ENCODE measurements at regions not wholly inside any gene's neighbourhood (a gene's known extent, or its start where the extent isn't known, plus 50 kb on each side); places are given as distances from the start of the nearest gene placed in this dataset.

DNA sequence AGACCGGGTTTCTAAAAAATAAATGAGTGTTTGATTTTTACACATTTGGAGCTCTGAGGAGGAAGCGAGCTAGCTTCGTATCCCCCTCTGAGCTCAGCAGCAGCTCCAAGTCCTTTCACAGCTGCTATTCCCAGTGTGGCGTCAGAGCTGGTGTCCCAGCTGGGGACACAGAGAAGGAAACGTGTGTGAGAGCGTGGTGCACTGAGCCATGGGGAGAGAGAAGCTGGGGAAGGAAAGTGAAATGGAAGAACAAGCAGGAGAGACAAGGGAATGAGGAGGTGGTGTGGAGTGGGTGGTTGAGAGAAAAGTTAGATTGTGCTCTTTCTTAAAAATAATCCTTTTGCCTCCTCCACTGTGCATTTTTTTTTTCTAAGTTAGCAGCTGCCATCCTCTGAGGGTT, 79.5 kb upstream of the SLC4A4 start:
- Histone ChIP-seq H3K4me3 (replicated peaks in 1 of 3; ENCODE audit: insufficient read depth in 1 of 3, low read depth in 1 of 3, low read length in 3 of 3) (no peak overlapping the region), H3K9me1 (replicated peaks; ENCODE audit: control insufficient read depth, extremely low read depth, insufficient read depth, low read length) (no peaks in the 10 kb centered on the region), H3K9ac (replicated peaks; ENCODE audit: extremely low read depth, insufficient read depth, low read length) (no peak overlapping the region), H3K36me3 (ENCODE audit: control insufficient read depth in 2 of 2, extremely low read depth in 1 of 2, insufficient read depth in 2 of 2, low read length in 2 of 2) (no peaks in the 10 kb centered on the region), H2AFZ (ENCODE audit: low read depth, low read length) (no peak overlapping the region), H3K27ac (ENCODE audit: insufficient read depth, low read depth, low read length) (no peak overlapping the region), H3K27me3 (ENCODE audit: control insufficient read depth in 2 of 2, insufficient read depth in 2 of 2, low read length in 2 of 2) (no peaks in the 10 kb centered on the region), H3K79me2 (ENCODE audit: control insufficient read depth, insufficient read depth, low read length) (no peaks in the 10 kb centered on the region), H3K4me1 (ENCODE audit: control insufficient read depth, extremely low read depth, insufficient read depth, low read length) (no peaks in the 10 kb centered on the region), H3K9me3 (replicated peaks; ENCODE audit: control insufficient read depth, insufficient read depth, low read length) (no peaks in the 10 kb centered on the region), H3K4me2 (ENCODE audit: insufficient read depth, low read length) (no peak overlapping the region), H4K20me1 (replicated peaks; ENCODE audit: control insufficient read depth, extremely low read depth, insufficient read depth, low read length) (no peaks in the 10 kb centered on the region)
- DNase-seq (ENCODE audit: low read depth, low spot score) (no peak), FAIRE-seq (no peak)
- BruUV-seq (replicated peaks): no TSS peak
- TF ChIP-seq, protein P1, sequence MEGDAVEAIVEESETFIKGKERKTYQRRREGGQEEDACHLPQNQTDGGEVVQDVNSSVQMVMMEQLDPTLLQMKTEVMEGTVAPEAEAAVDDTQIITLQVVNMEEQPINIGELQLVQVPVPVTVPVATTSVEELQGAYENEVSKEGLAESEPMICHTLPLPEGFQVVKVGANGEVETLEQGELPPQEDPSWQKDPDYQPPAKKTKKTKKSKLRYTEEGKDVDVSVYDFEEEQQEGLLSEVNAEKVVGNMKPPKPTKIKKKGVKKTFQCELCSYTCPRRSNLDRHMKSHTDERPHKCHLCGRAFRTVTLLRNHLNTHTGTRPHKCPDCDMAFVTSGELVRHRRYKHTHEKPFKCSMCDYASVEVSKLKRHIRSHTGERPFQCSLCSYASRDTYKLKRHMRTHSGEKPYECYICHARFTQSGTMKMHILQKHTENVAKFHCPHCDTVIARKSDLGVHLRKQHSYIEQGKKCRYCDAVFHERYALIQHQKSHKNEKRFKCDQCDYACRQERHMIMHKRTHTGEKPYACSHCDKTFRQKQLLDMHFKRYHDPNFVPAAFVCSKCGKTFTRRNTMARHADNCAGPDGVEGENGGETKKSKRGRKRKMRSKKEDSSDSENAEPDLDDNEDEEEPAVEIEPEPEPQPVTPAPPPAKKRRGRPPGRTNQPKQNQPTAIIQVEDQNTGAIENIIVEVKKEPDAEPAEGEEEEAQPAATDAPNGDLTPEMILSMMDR (IDR thresholded peaks at IDR 0.05; ENCODE audit: extremely low read depth in 1 of 2, insufficient read depth in 1 of 2, low read depth in 1 of 2, low read length in 2 of 2): no peak
- TF ChIP-seq FOS (IDR thresholded peaks at IDR 0.05; ENCODE audit: borderline replicate concordance, insufficient read depth, low read length): no peak
- TF ChIP-seq POLR2AphosphoS5 (IDR thresholded peaks at IDR 0.05; ENCODE audit: insufficient read depth, low read depth, low read length): no peak
- no peak for TF ChIP-seq MYC (IDR thresholded peaks at IDR 0.05; ENCODE audit: low read depth, low read length)
- TF ChIP-seq POLR2A (IDR thresholded peaks at IDR 0.05; ENCODE audit: low read depth, low read length): no peak
- TF ChIP-seq EZH2 (IDR thresholded peaks at IDR 0.05; ENCODE audit: borderline replicate concordance, low read depth, low read length, severe bottlenecking): no peak
- no peak for TF ChIP-seq JUN (IDR thresholded peaks at IDR 0.05; ENCODE audit: borderline replicate concordance, insufficient read depth, insufficient read length, low read depth)
- TF ChIP-seq GATA2 (IDR thresholded peaks at IDR 0.05; ENCODE audit: insufficient read depth, insufficient read length, low read depth, low read length): no peak
- TF ChIP-seq, protein P2, sequence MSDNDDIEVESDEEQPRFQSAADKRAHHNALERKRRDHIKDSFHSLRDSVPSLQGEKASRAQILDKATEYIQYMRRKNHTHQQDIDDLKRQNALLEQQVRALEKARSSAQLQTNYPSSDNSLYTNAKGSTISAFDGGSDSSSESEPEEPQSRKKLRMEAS (IDR thresholded peaks at IDR 0.05; ENCODE audit: insufficient read depth, insufficient read length): no peak
- CTCF ChIA-PET: interaction anchor here (0.8 kb wide), 1 partner anchor 12 kb away, joined by 3 read pairs; no protein-coding TSS in a partner anchor
- dilution Hi-C loops (cut with MboI; ENCODE audit: extremely low pct_ligation_motif_present, low sequenced_read_pairs) (no loop called here), intact Hi-C loops (cut with micrococcal nuclease) (no loop called here)
- POLR2A ChIA-PET: no interaction called here

All from endothelial cell of umbilical vein (primary cell).